ENCODE measurements at regions not wholly inside any gene's neighbourhood (a gene's known extent, or its start where the extent isn't known, plus 50 kb on each side); places are given as distances from the start of the nearest gene placed in this dataset.
A peak's percentile ranks its signal among the peaks of the same experiment; 100 is the strongest.

DNA sequence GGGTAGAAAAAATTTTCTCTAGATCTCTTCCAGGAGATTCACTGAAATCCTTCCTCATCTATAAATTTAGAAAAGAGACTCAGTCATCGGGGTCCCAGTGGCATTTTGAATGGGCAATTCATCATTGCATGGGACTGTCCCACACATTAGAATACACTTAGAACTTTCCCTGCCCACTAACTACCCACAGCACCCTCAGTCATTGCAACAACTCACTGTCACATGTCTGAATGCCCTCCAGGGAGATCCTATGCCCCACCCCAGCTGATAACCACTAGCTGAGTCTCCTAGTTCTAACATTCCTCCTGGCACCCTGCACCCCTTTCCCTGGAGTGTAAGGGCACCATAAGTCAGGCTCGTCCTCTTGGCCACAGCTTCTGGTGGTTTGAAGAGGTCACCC lies 89.6 kb downstream of the INSIG2 start:
- Histone ChIP-seq H3K4ac (ENCODE audit: low read length) (no peak overlapping the region), H3K27ac (replicated peaks; ENCODE audit: low read length) (no peak overlapping the region), H2AFZ (ENCODE audit: low read length) (no peak overlapping the region), H3K4me2 (ENCODE audit: insufficient read depth, low read length, poor library complexity, severe bottlenecking) (no peak overlapping the region), H2BK5ac (ENCODE audit: low read length) (no peak overlapping the region), H2BK12ac (ENCODE audit: low read length) (peak overlapping the region; percentile 68), H3K27me3 (ENCODE audit: control insufficient read depth in 3 of 3, insufficient read depth in 3 of 3, low read depth in 1 of 3, low read length in 3 of 3) (peaks cover 0 to 26% (median 0%) of the 10 kb centered on the region in 3 experiments), H3K9ac (ENCODE audit: low read depth, low read length, poor library complexity) (no peak overlapping the region), H3K4me1 (ENCODE audit: control insufficient read depth in 2 of 2, insufficient read depth in 1 of 2, low read depth in 1 of 2, low read length in 2 of 2) (peaks cover 0 to 4% of the 10 kb centered on the region in 2 donors), H2AK5ac (ENCODE audit: low read depth, low read length) (no peak overlapping the region), H2BK120ac (ENCODE audit: low read depth, low read length) (no peak overlapping the region), H3K9me3 (replicated peaks in 1 of 2; ENCODE audit: control insufficient read depth in 2 of 2, insufficient read depth in 1 of 2, low read depth in 1 of 2, low read length in 2 of 2) (no peaks in the 10 kb centered on the region), H3K4me3 (ENCODE audit: low read length in 2 of 2) (no peak overlapping the region), H3K14ac (ENCODE audit: low read length) (peak overlapping the region; percentile 57), H4K91ac (ENCODE audit: low read depth, low read length, poor library complexity) (no peak overlapping the region), H2BK15ac (ENCODE audit: low read length) (no peak overlapping the region), H3K79me1 (ENCODE audit: low read depth, low read length) (no peaks in the 10 kb centered on the region), H3K18ac (ENCODE audit: low read length) (peak overlapping the region; percentile 18), H3K36me3 (replicated peaks in 1 of 2; ENCODE audit: control insufficient read depth in 2 of 2, insufficient read depth in 2 of 2, low read length in 2 of 2) (no peaks in the 10 kb centered on the region), H3K23ac (ENCODE audit: low read depth, low read length, poor library complexity) (no peak overlapping the region), H4K8ac (ENCODE audit: low read depth, low read length) (no peak overlapping the region)
- DNase-seq (ENCODE audit: low spot score): no peak
- WGBS, 2 donors (ENCODE audit: extremely low coverage in 2 of 2, insufficient read length in 2 of 2, insufficient replicate concordance in 1 of 2): no CpG with 5 or more reads among the region's 2 CpGs

DNA sequence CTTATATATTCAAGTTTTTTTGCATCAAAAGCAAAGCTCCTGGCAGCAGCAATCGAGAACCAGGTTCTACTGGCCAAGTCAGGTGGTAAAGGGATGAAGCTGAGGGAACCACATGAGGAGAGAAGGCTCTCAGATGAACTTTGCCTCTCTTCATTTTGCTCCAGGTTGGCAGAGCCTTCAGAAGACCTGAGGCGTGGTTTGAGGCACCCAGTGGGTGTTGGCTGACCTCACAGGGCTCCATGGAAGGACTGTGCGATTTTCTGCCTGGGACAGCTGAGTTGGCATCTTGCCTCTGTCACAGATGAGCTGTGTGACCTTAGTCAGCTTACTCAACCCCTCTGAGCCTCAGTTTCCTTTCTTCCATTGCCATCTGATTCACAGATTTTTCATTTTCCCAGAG lies 89.0 kb downstream of the INSIG2 start:
- Histone ChIP-seq H3K23ac (ENCODE audit: low read depth, low read length, poor library complexity) (no peak overlapping the region), H3K4me1 (ENCODE audit: control insufficient read depth in 2 of 2, insufficient read depth in 1 of 2, low read depth in 1 of 2, low read length in 2 of 2) (peaks cover 0 to 4% of the 10 kb centered on the region in 2 donors), H3K4ac (ENCODE audit: low read length) (no peak overlapping the region), H2BK15ac (ENCODE audit: low read length) (no peak overlapping the region), H4K91ac (ENCODE audit: low read depth, low read length, poor library complexity) (no peak overlapping the region), H2AFZ (ENCODE audit: low read length) (no peak overlapping the region), H2AK5ac (ENCODE audit: low read depth, low read length) (no peak overlapping the region), H2BK12ac (ENCODE audit: low read length) (no peak overlapping the region), H3K4me3 (ENCODE audit: low read length in 2 of 2) (no peak overlapping the region), H3K9ac (ENCODE audit: low read depth, low read length, poor library complexity) (no peak overlapping the region), H3K79me1 (ENCODE audit: low read depth, low read length) (no peaks in the 10 kb centered on the region), H3K9me3 (replicated peaks in 1 of 2; ENCODE audit: control insufficient read depth in 2 of 2, insufficient read depth in 1 of 2, low read depth in 1 of 2, low read length in 2 of 2) (no peaks in the 10 kb centered on the region), H2BK120ac (ENCODE audit: low read depth, low read length) (no peak overlapping the region), H4K8ac (ENCODE audit: low read depth, low read length) (no peak overlapping the region), H2BK5ac (ENCODE audit: low read length) (no peak overlapping the region), H3K4me2 (ENCODE audit: insufficient read depth, low read length, poor library complexity, severe bottlenecking) (no peak overlapping the region), H3K18ac (ENCODE audit: low read length) (no peak overlapping the region), H3K27me3 (ENCODE audit: control insufficient read depth in 3 of 3, insufficient read depth in 3 of 3, low read depth in 1 of 3, low read length in 3 of 3) (peaks cover 0 to 26% (median 0%) of the 10 kb centered on the region in 3 experiments), H3K27ac (replicated peaks; ENCODE audit: low read length) (no peak overlapping the region), H3K36me3 (replicated peaks in 1 of 2; ENCODE audit: control insufficient read depth in 2 of 2, insufficient read depth in 2 of 2, low read length in 2 of 2) (no peaks in the 10 kb centered on the region), H3K14ac (ENCODE audit: low read length) (no peak overlapping the region)
- WGBS, 2 donors (ENCODE audit: extremely low coverage in 2 of 2, insufficient read length in 2 of 2, insufficient replicate concordance in 1 of 2): no CpG with 5 or more reads among the region's 3 CpGs
- DNase-seq (ENCODE audit: low spot score): no peak

DNA sequence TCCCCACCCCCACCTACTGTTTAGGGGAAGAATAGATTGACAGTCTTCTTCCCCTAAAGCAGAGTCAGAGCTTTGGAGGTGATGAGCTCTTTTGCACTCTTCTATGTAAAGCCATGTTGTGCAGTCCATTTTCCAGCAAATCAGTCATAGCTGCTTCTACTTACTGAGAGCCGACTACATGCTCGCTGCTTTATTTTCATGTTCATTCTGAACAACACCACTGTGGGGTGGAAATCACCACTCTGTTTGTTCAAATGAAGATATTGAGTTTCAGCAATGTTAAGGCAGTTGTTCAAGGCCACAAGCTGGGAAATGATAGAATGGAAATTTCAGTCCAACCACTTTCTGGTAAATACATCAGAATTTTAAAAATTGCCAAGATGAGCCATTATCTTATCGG lies 88.3 kb downstream of the INSIG2 start:
- Histone ChIP-seq H4K91ac (ENCODE audit: low read depth, low read length, poor library complexity) (no peak overlapping the region), H4K8ac (ENCODE audit: low read depth, low read length) (no peak overlapping the region), H3K4ac (ENCODE audit: low read length) (no peak overlapping the region), H3K9ac (ENCODE audit: low read depth, low read length, poor library complexity) (no peak overlapping the region), H3K27ac (replicated peaks; ENCODE audit: low read length) (no peak overlapping the region), H3K27me3 (ENCODE audit: control insufficient read depth in 3 of 3, insufficient read depth in 3 of 3, low read depth in 1 of 3, low read length in 3 of 3) (peaks cover 0 to 26% (median 0%) of the 10 kb centered on the region in 3 experiments), H3K18ac (ENCODE audit: low read length) (no peak overlapping the region), H2BK5ac (ENCODE audit: low read length) (no peak overlapping the region), H3K23ac (ENCODE audit: low read depth, low read length, poor library complexity) (no peak overlapping the region), H3K36me3 (replicated peaks in 1 of 2; ENCODE audit: control insufficient read depth in 2 of 2, insufficient read depth in 2 of 2, low read length in 2 of 2) (no peaks in the 10 kb centered on the region), H3K9me3 (replicated peaks in 1 of 2; ENCODE audit: control insufficient read depth in 2 of 2, insufficient read depth in 1 of 2, low read depth in 1 of 2, low read length in 2 of 2) (no peaks in the 10 kb centered on the region), H2AFZ (ENCODE audit: low read length) (no peak overlapping the region), H3K4me2 (ENCODE audit: insufficient read depth, low read length, poor library complexity, severe bottlenecking) (no peak overlapping the region), H2AK5ac (ENCODE audit: low read depth, low read length) (no peak overlapping the region), H3K14ac (ENCODE audit: low read length) (no peak overlapping the region), H2BK12ac (ENCODE audit: low read length) (no peak overlapping the region), H3K79me1 (ENCODE audit: low read depth, low read length) (no peaks in the 10 kb centered on the region), H2BK15ac (ENCODE audit: low read length) (no peak overlapping the region), H2BK120ac (ENCODE audit: low read depth, low read length) (no peak overlapping the region), H3K4me1 (ENCODE audit: control insufficient read depth in 2 of 2, insufficient read depth in 1 of 2, low read depth in 1 of 2, low read length in 2 of 2) (peaks cover 0 to 4% of the 10 kb centered on the region in 2 donors), H3K4me3 (ENCODE audit: low read length in 2 of 2) (no peak overlapping the region)
- WGBS, 2 donors (ENCODE audit: extremely low coverage in 2 of 2, insufficient read length in 2 of 2, insufficient replicate concordance in 1 of 2): no CpG with 5 or more reads among the region's 3 CpGs
- no peak for DNase-seq (ENCODE audit: low spot score)

DNA sequence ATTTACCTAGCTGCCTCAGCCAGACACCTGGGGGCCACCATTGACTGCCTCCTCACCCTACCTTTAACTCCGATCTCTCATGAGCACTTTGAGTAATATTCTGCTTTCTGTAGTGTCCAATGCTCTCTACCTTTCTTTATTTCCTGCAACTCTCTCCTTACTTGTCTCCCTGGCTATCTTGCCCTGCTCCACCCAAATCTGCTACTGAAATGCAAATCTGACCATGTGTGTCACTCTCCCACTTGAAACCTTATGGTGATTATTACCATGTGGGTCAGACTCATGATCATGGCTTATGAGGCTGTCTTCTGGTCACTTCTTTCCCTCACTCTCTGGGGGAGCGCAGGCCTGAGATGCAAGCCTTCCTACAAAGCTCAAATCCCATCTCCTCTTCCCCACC lies 83.3 kb downstream of the INSIG2 start:
- Histone ChIP-seq H3K23ac (ENCODE audit: low read depth, low read length, poor library complexity) (no peak overlapping the region), H3K9me3 (replicated peaks in 1 of 2; ENCODE audit: control insufficient read depth in 2 of 2, insufficient read depth in 1 of 2, low read depth in 1 of 2, low read length in 2 of 2) (no peaks in the 10 kb centered on the region), H3K27me3 (ENCODE audit: control insufficient read depth in 3 of 3, insufficient read depth in 3 of 3, low read depth in 1 of 3, low read length in 3 of 3) (peaks cover 0 to 16% (median 0%) of the 10 kb centered on the region in 3 experiments), H3K4me2 (ENCODE audit: insufficient read depth, low read length, poor library complexity, severe bottlenecking) (no peak overlapping the region), H3K18ac (ENCODE audit: low read length) (no peak overlapping the region), H3K4ac (ENCODE audit: low read length) (no peak overlapping the region), H3K4me1 (ENCODE audit: control insufficient read depth in 2 of 2, insufficient read depth in 1 of 2, low read depth in 1 of 2, low read length in 2 of 2) (peaks cover 0 to under 1% of the 10 kb centered on the region in 2 donors), H3K9ac (ENCODE audit: low read depth, low read length, poor library complexity) (no peak overlapping the region), H4K91ac (ENCODE audit: low read depth, low read length, poor library complexity) (no peak overlapping the region), H2AK5ac (ENCODE audit: low read depth, low read length) (no peak overlapping the region), H3K4me3 (ENCODE audit: low read length in 2 of 2) (no peak overlapping the region), H2BK12ac (ENCODE audit: low read length) (no peak overlapping the region), H2BK15ac (ENCODE audit: low read length) (no peak overlapping the region), H4K8ac (ENCODE audit: low read depth, low read length) (no peak overlapping the region), H2BK5ac (ENCODE audit: low read length) (no peak overlapping the region), H3K79me1 (ENCODE audit: low read depth, low read length) (no peaks in the 10 kb centered on the region), H3K27ac (replicated peaks; ENCODE audit: low read length) (no peak overlapping the region), H2AFZ (ENCODE audit: low read length) (no peak overlapping the region), H3K14ac (ENCODE audit: low read length) (no peak overlapping the region), H3K36me3 (replicated peaks in 1 of 2; ENCODE audit: control insufficient read depth in 2 of 2, insufficient read depth in 2 of 2, low read length in 2 of 2) (no peaks in the 10 kb centered on the region), H2BK120ac (ENCODE audit: low read depth, low read length) (no peak overlapping the region)
- no CpG with 5 or more reads among the region's 2 CpGs for WGBS, 2 donors (ENCODE audit: extremely low coverage in 2 of 2, insufficient read length in 2 of 2, insufficient replicate concordance in 1 of 2)
- no peak for DNase-seq (ENCODE audit: low spot score)
